ENCODE measurements at regions not wholly inside any gene's neighbourhood (a gene's known extent, or its start where the extent isn't known, plus 50 kb on each side); places are given as distances from the start of the nearest gene placed in this dataset.

GRCh38 chr15:61749169-61749568 lies 311.1 kb downstream of the VPS13C start:
- TF ChIP-seq CTCF (IDR thresholded peaks at IDR 0.05) (no peak), CREM (CRISPR knock-in tag; IDR thresholded peaks at IDR 0.05) (no peak), JUN (CRISPR knock-in tag; IDR thresholded peaks at IDR 0.05) (no peak), MAX (CRISPR knock-in tag; IDR thresholded peaks at IDR 0.05) (no peak)

All from WTC11 (cell line).